H9 (cell line): ENCODE measurements at regions not wholly inside any gene's neighbourhood (a gene's known extent, or its start where the extent isn't known, plus 50 kb on each side); places are given as distances from the start of the nearest gene placed in this dataset.

Experiments
- DNase-seq: peaks from one replicate; pipeline ENCODE4 v3.0.0-alpha.2; 2017
- H2AFZ ChIP-seq: one replicate; pipeline ENCODE4 v1.6.1; 2013; ENCODE audit warnings: mild to moderate bottlenecking, low read length, control low read depth, moderate library complexity
- H2AK5ac ChIP-seq: 2 replicates; pipeline ENCODE4 v1.6.1; 2013; ENCODE audit warnings: low read length, control low read depth, mixed read lengths; ENCODE audit not compliant: insufficient read length
- H2BK120ac ChIP-seq: one replicate; pipeline ENCODE4 v1.6.1; 2013; ENCODE audit warnings: low read depth, mild to moderate bottlenecking, low read length, control low read depth, inconsistent platforms; ENCODE audit not compliant: poor library complexity, severe bottlenecking
- H2BK12ac ChIP-seq: 2 replicates; pipeline ENCODE4 v1.6.1; 2013; ENCODE audit warnings: low read length, control low read depth, mixed read lengths, low read depth; ENCODE audit not compliant: insufficient read length
- H2BK15ac ChIP-seq: 2 replicates; pipeline ENCODE4 v1.6.1; 2013; ENCODE audit warnings: low read depth, low read length, control low read depth
- H2BK20ac ChIP-seq: one replicate; pipeline ENCODE4 v1.6.1; 2013; ENCODE audit warnings: low read depth, mild to moderate bottlenecking, low read length, control low read depth, inconsistent platforms; ENCODE audit not compliant: poor library complexity, severe bottlenecking
- H2BK5ac ChIP-seq: 2 replicates; pipeline ENCODE4 v1.6.1; 2013; ENCODE audit warnings: low read length, control low read depth, mixed read lengths; ENCODE audit not compliant: insufficient read length
- H3K14ac ChIP-seq: 2 replicates; pipeline ENCODE4 v1.6.1; 2013; ENCODE audit warnings: low read length, control low read depth; ENCODE audit not compliant: insufficient read depth
- H3K18ac ChIP-seq: 2 replicates; pipeline ENCODE4 v1.6.1; 2013; ENCODE audit warnings: low read depth, mild to moderate bottlenecking, mixed read lengths, low read length, control low read depth; ENCODE audit not compliant: insufficient read length
- H3K23ac ChIP-seq: 2 replicates; pipeline ENCODE4 v1.6.1; 2013; ENCODE audit warnings: low read length, control low read depth, mixed read lengths, low read depth; ENCODE audit not compliant: insufficient read length
- H3K23me2 ChIP-seq: 2 replicates; pipeline ENCODE4 v1.6.1; 2013; ENCODE audit warnings: low read depth, mild to moderate bottlenecking, mixed read lengths, low read length, control low read depth; ENCODE audit not compliant: insufficient read length, poor library complexity, severe bottlenecking
- H3K27ac ChIP-seq: 2 replicates; pipeline ENCODE4 v1.5.1; 2013; ENCODE audit warnings: low read length, control low read depth, mixed read lengths, low read depth; ENCODE audit not compliant: insufficient read length
- H3K27me3 ChIP-seq: 2 replicates; pipeline ENCODE4 v1.6.1; 2013; ENCODE audit warnings: low read length, control low read depth, inconsistent platforms; ENCODE audit not compliant: insufficient read depth
- H3K4ac ChIP-seq: 2 replicates; pipeline ENCODE4 v1.6.1; 2013; ENCODE audit warnings: low read depth, mild to moderate bottlenecking, control low read depth, inconsistent platforms, low read length, moderate library complexity
- H3K4me1 ChIP-seq: 2 replicates; pipeline ENCODE4 v1.6.1; 2013; ENCODE audit warnings: low read length, control low read depth, inconsistent platforms; ENCODE audit not compliant: insufficient read depth
- H3K4me2 ChIP-seq: 2 replicates; pipeline ENCODE4 v1.6.1; 2013; ENCODE audit warnings: low read length, control low read depth, mixed read lengths; ENCODE audit not compliant: insufficient read length, insufficient read depth
- H3K56ac ChIP-seq: 2 replicates; pipeline ENCODE4 v1.6.1; 2013; ENCODE audit warnings: low read depth, mild to moderate bottlenecking, mixed read lengths, low read length, control low read depth; ENCODE audit not compliant: insufficient read length
- H3K79me1 ChIP-seq: 2 replicates; pipeline ENCODE4 v1.6.1; 2013; ENCODE audit warnings: low read depth, mild to moderate bottlenecking, moderate library complexity, low read length, control low read depth, inconsistent platforms; ENCODE audit not compliant: insufficient read depth, poor library complexity, severe bottlenecking
- H3K79me2 ChIP-seq: 2 replicates; pipeline ENCODE4 v1.6.1; 2013; ENCODE audit warnings: low read length, control low read depth, inconsistent platforms; ENCODE audit not compliant: insufficient read depth
- H3K9ac ChIP-seq: 2 replicates; pipeline ENCODE4 v1.6.1; 2013; ENCODE audit warnings: low read length, control low read depth, mixed read lengths; ENCODE audit not compliant: insufficient read length; ENCODE audit errors: extremely low read depth
- H3K9me3 ChIP-seq: one replicate; pipeline ENCODE4 v1.6.1; 2013; ENCODE audit warnings: low read depth, low read length, inconsistent platforms; ENCODE audit not compliant: control insufficient read depth
- H3T11ph ChIP-seq: one replicate; pipeline ENCODE4 v1.6.1; 2013; ENCODE audit warnings: mild to moderate bottlenecking, low read length, control low read depth, inconsistent platforms
- H4K20me1 ChIP-seq: one replicate; pipeline ENCODE4 v1.6.1; 2013; ENCODE audit not compliant: control insufficient read depth, insufficient read length, insufficient read depth
- H4K5ac ChIP-seq: 2 replicates; pipeline ENCODE4 v1.6.1; 2013; ENCODE audit warnings: low read depth, mild to moderate bottlenecking, mixed read lengths, low read length, control low read depth; ENCODE audit not compliant: insufficient read length
- H4K8ac ChIP-seq: replicated peaks from 2 replicates; pipeline ENCODE4 v1.6.1; 2013; ENCODE audit warnings: low read length, control low read depth, mixed read lengths, low read depth; ENCODE audit not compliant: insufficient read length
- H4K91ac ChIP-seq: 2 replicates; pipeline ENCODE4 v1.6.1; 2013; ENCODE audit warnings: low read depth, mild to moderate bottlenecking, moderate library complexity, mixed read lengths, low read length, control low read depth; ENCODE audit not compliant: insufficient read length
- H3K27ac Mint-ChIP-seq, 3 experiments: 2 replicates in 2 of 3; 3 replicates in 1 of 3; pipeline ENCODE4 v1.8.0; 2020 to 2021; ENCODE audit warnings: mixed read lengths in 3 of 3, mild to moderate bottlenecking in 1 of 3, moderate library complexity in 1 of 3
- H3K27me3 Mint-ChIP-seq: 2 replicates; pipeline ENCODE4 v1.8.0; 2021; ENCODE audit warnings: low read depth, mild to moderate bottlenecking, moderate library complexity, mixed read lengths
- H3K36me3 Mint-ChIP-seq, 3 experiments: 2 replicates in 2 of 3; 3 replicates in 1 of 3; pipeline ENCODE4 v1.8.0; 2020 to 2021; ENCODE audit warnings: low read depth in 3 of 3, mixed read lengths in 3 of 3; ENCODE audit not compliant: insufficient read depth in 1 of 3
- H3K4me1 Mint-ChIP-seq, 2 experiments: 2 replicates each; pipeline ENCODE4 v1.8.0; 2020; ENCODE audit warnings: mixed read lengths in 2 of 2
- H3K4me3 Mint-ChIP-seq, 2 experiments: 2 replicates in 1 of 2; 3 replicates in 1 of 2; pipeline ENCODE4 v1.8.0; 2020 to 2021; ENCODE audit warnings: mild to moderate bottlenecking in 2 of 2, mixed read lengths in 2 of 2, moderate library complexity in 1 of 2
- H3K9me3 Mint-ChIP-seq, 2 experiments: 2 replicates in 1 of 2; 3 replicates in 1 of 2; pipeline ENCODE4 v1.8.0; 2020; ENCODE audit warnings: mild to moderate bottlenecking in 2 of 2, mixed read lengths in 2 of 2, moderate library complexity in 1 of 2
- WGBS: extraction: QIAGEN DNeasy Blood & Tissue Kit; methylation state at CpG from one replicate; pipeline ENCODE4 v1.1.7; 2013; ENCODE audit warnings: missing lambda C conversion rate, low lambda C conversion rate, mixed read lengths; ENCODE audit not compliant: insufficient read length; ENCODE audit errors: extremely low coverage; 5-methylcytosine and 5-hydroxymethylcytosine counted together
- TF ChIP-seq, protein P1 (sequence below): fragments of 200-600 bp; sonication (generic); conservative IDR thresholded peaks from 3 replicates; pipeline ENCODE4 v1.8.0; 2021; ENCODE audit warnings: antibody characterized with exemption, mild to moderate bottlenecking

DNA sequence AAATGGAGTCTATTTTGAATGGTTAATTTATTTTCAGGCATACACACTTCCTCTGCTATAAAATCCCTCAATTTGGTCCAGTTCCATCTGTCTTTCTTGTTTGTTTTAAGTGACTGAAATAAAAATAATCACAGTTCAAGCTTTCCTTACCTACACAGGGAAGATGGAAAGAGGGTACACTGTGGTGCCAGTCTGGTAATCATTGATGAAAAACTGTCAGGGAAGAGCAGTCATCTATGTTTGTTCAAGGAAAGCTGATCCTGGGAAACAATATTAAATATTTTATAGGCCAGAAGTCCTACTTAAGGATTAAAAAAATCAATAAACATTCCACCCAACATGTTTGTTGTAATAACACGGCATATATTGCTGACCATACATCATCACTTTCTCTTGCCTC lies 115.2 kb upstream of the KCNMB2 start:
- Mint-ChIP-seq H3K4me1 (peaks cover 0 to 3% of the 10 kb centered on the region in 2 experiments; a peak in 1 of 4 replicates), H3K27me3 (no peaks in the 10 kb centered on the region), H3K4me3 (no peak overlapping the region), H3K27ac (no peak overlapping the region), H3K9me3 (peaks cover 0 to 2% of the 10 kb centered on the region in 2 experiments; a peak in 1 of 5 replicates), H3K36me3 (no peaks in the 10 kb centered on the region)
- Histone ChIP-seq H3K27me3 (no peaks in the 10 kb centered on the region), H2AFZ (no peak overlapping the region), H4K8ac (no peak overlapping the region), H3K4me2 (no peak overlapping the region), H3K4ac (no peak overlapping the region), H4K20me1 (no peaks in the 10 kb centered on the region), H4K5ac (no peak overlapping the region), H2BK20ac (no peak overlapping the region), H2BK15ac (no peak overlapping the region), H3K9ac (no peak overlapping the region), H3K4me1 (no peaks in the 10 kb centered on the region), H2BK120ac (no peak overlapping the region), H3K79me1 (no peaks in the 10 kb centered on the region), H2BK5ac (no peak overlapping the region), H3T11ph (no peak overlapping the region), H3K23ac (no peak overlapping the region), H2BK12ac (no peak overlapping the region), H2AK5ac (no peak overlapping the region), H3K23me2 (no peaks in the 10 kb centered on the region), H4K91ac (no peak overlapping the region), H3K18ac (no peak overlapping the region), H3K56ac (no peak overlapping the region), H3K27ac (no peak overlapping the region), H3K14ac (no peak overlapping the region), H3K9me3 (no peaks in the 10 kb centered on the region), H3K79me2 (no peaks in the 10 kb centered on the region)
- no CpG with 5 or more reads among the region's 1 CpG for WGBS
- DNase-seq = no peak
- TF ChIP-seq, protein P1, sequence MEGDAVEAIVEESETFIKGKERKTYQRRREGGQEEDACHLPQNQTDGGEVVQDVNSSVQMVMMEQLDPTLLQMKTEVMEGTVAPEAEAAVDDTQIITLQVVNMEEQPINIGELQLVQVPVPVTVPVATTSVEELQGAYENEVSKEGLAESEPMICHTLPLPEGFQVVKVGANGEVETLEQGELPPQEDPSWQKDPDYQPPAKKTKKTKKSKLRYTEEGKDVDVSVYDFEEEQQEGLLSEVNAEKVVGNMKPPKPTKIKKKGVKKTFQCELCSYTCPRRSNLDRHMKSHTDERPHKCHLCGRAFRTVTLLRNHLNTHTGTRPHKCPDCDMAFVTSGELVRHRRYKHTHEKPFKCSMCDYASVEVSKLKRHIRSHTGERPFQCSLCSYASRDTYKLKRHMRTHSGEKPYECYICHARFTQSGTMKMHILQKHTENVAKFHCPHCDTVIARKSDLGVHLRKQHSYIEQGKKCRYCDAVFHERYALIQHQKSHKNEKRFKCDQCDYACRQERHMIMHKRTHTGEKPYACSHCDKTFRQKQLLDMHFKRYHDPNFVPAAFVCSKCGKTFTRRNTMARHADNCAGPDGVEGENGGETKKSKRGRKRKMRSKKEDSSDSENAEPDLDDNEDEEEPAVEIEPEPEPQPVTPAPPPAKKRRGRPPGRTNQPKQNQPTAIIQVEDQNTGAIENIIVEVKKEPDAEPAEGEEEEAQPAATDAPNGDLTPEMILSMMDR = no peak
